Transverse colon (tissue), 4 donors: ENCODE measurements at regions not wholly inside any gene's neighbourhood (a gene's known extent, or its start where the extent isn't known, plus 50 kb on each side); places are given as distances from the start of the nearest gene placed in this dataset.

Source experiments
- DNase-seq: peaks from one replicate; pipeline ENCODE4 v3.0.0-alpha.2; 2019
- H3K27ac ChIP-seq, 4 donors: fragments of 200-600 bp; sonication (generic); 2 replicates each; pipeline ENCODE4 v1.5.1; 2016 to 2018; ENCODE audit warnings: inconsistent platforms in 4 of 4
- H3K27me3 ChIP-seq: fragments of 200-600 bp; sonication (generic); 2 replicates; pipeline ENCODE4 v1.5.1; 2017; ENCODE audit warnings: inconsistent platforms
- H3K36me3 ChIP-seq, 4 donors: fragments of 200-600 bp; sonication (generic); 2 replicates each; pipeline ENCODE4 v1.5.1; 2017 to 2019; ENCODE audit warnings: inconsistent platforms in 4 of 4
- H3K4me1 ChIP-seq, 4 donors: fragments of 200-600 bp; sonication (generic); 2 replicates each; pipeline ENCODE4 v1.5.1; 2017 to 2020; ENCODE audit warnings: inconsistent platforms in 4 of 4
- H3K4me3 ChIP-seq, 4 donors: fragments of 200-600 bp; sonication (generic); 1 replicate in 1 of 4; 2 replicates in 3 of 4; pipeline versions ENCODE4 v1.5.1 to v1.6.1; 2017 to 2019; ENCODE audit warnings: inconsistent platforms in 4 of 4
- H3K9me3 ChIP-seq, 2 donors: fragments of 200-600 bp; sonication (generic); 2 replicates each; pipeline ENCODE4 v1.5.1; 2017 to 2019; ENCODE audit warnings: inconsistent platforms in 2 of 2
- EP300 ChIP-seq: sonication (generic); formaldehyde crosslinking; IDR thresholded peaks from one replicate; pipeline ENCODE4 v1.6.1; 2017; ENCODE audit warnings: antibody characterized with exemption, low read depth
- POLR2A ChIP-seq: fragments of 450-650 bp; IDR thresholded peaks from one replicate; pipeline ENCODE4 v1.6.1; 2016; ENCODE audit warnings: antibody characterized with exemption, mild to moderate bottlenecking, moderate library complexity
- POLR2AphosphoS5 ChIP-seq, 3 donors: sonication (generic); formaldehyde crosslinking; IDR thresholded peaks; one replicate each; pipeline ENCODE4 v1.6.1; 2016; ENCODE audit warnings: antibody characterized with exemption in 3 of 3
- WGBS, 2 donors: methylation state at CpG; one replicate each; pipeline ENCODE4 v1.1.5; 2018; ENCODE audit warnings: low coverage in 1 of 2; 5-methylcytosine and 5-hydroxymethylcytosine counted together
- in situ Hi-C, 4 donors: fragments of 200-750 bp; cut with MboI; loops; one replicate each; pipeline versions ENCODE4 v1.15.0 to v1.15.1; 2017; ENCODE audit warnings: low sequenced_read_pairs in 3 of 4, low pct_ligation_motif_present in 1 of 4, low pct_unique_long_range_greater_than_20kb in 1 of 4
- intact Hi-C: fragments of 100-400 bp; cut with DNase I; formaldehyde crosslinking; loops from one replicate; pipeline ENCODE4 v1.15.1; 2023; ENCODE audit warnings: low total_unique reads
- TF ChIP-seq, protein P1 (sequence below), 5 experiments: fragments of 200-600 bp in 3 of 5; fragments of 450-650 bp in 2 of 5; sonication (generic) in 3 of 5; IDR thresholded peaks; 1 replicate in 2 of 5; 2 replicates in 3 of 5; pipeline ENCODE4 v1.5.1; 2016 to 2017; ENCODE audit warnings: antibody characterized with exemption in 5 of 5, inconsistent platforms in 3 of 5, mild to moderate bottlenecking in 2 of 5, moderate library complexity in 1 of 5

DNA sequence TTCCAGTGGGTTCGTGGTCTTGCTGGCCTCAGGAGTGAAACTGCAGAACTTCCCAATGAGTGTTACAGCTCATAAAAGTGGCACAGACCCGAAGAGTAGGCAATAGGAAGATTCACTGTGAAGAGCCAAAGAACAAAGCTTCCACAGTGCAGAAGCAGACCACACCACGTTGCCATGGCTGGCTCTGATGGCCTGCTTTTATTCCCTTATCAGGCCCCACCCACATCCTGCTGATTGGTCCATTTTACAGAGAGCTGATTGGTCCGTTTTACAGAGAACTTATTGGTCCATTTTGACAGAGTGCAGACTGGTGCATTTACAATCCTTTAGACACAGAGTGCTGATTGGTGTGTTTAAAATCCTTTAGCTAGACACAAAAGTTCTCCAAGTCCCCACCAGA is 131.4 kb upstream of the CHRM3 start:
- in situ Hi-C loops, result no loop called here
- no peaks in the 10 kb centered on the region for H3K9me3 ChIP-seq
- no peaks in the 10 kb centered on the region for H3K36me3 ChIP-seq
- WGBS, 2 donors, result 66 to 100% methylated on average over 1 to 4 of the region's 4 CpGs
- no peaks in the 10 kb centered on the region for H3K27me3 ChIP-seq
- no peak for DNase-seq
- no peak overlapping the region for H3K4me3 ChIP-seq
- H3K27ac ChIP-seq, result no peak overlapping the region
- intact Hi-C loops, result no loop called here
- TF ChIP-seq POLR2AphosphoS5 (IDR thresholded peaks at IDR 0.05), result no peak
- TF ChIP-seq, protein P1, sequence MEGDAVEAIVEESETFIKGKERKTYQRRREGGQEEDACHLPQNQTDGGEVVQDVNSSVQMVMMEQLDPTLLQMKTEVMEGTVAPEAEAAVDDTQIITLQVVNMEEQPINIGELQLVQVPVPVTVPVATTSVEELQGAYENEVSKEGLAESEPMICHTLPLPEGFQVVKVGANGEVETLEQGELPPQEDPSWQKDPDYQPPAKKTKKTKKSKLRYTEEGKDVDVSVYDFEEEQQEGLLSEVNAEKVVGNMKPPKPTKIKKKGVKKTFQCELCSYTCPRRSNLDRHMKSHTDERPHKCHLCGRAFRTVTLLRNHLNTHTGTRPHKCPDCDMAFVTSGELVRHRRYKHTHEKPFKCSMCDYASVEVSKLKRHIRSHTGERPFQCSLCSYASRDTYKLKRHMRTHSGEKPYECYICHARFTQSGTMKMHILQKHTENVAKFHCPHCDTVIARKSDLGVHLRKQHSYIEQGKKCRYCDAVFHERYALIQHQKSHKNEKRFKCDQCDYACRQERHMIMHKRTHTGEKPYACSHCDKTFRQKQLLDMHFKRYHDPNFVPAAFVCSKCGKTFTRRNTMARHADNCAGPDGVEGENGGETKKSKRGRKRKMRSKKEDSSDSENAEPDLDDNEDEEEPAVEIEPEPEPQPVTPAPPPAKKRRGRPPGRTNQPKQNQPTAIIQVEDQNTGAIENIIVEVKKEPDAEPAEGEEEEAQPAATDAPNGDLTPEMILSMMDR (IDR thresholded peaks at IDR 0.05), result no peak
- no peak for TF ChIP-seq POLR2A
- TF ChIP-seq EP300, result no peak
- no peaks in the 10 kb centered on the region for H3K4me1 ChIP-seq

- no peak for DNase-seq
- TF ChIP-seq POLR2AphosphoS5 (IDR thresholded peaks at IDR 0.05) (no peak), POLR2A (no peak)
- TF ChIP-seq, protein P1 (IDR thresholded peaks at IDR 0.05), result no peak
- Histone ChIP-seq H3K4me3 (no peak overlapping the region), H3K4me1 (no peaks in the 10 kb centered on the region), H3K9me3 (no peaks in the 10 kb centered on the region), H3K27ac (no peak overlapping the region), H3K27me3 (no peaks in the 10 kb centered on the region), H3K36me3 (no peaks in the 10 kb centered on the region)
- whole genome bisulfite sequencing, 2 donors, result 58 to 63% methylated on average over 3 of the region's 3 CpGs
- in situ Hi-C loops, result no loop called here
- intact Hi-C loops, result no loop called here
Observed at GRCh38 chr1:239253032-239253431, 133.3 kb upstream of the CHRM3 start.

DNA sequence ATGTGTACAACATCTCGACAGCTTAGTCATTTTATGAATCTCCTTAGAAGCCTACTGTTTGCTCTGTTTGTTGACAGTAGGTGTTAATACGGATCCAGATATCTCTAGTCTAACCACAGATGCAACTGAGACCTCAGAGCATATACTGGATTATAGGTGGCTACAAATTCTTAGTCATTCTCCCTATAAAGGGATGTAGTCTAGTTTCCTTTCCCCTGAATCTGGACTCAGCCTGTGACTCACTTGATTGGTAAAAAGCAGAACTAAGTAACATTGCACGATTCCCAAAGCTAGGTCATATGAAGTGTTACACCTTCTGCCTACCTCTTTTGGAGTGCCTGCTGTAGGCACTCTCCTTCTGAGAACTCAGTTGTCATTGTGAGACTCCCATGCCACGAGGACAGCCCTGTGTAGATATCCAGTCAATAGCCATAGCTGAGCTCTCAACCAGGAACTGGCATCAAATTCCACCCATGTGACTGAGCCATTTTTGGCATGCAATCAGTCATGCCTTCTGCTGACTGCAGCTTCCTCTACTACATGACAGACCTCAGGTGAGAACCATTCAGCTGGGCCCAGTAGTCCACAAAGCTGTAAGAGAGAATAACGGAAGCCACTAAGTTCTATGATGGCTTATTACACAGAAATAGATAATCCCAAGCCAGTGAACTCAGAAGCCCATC is 135.9 kb upstream of the CHRM3 start:
- no peak for DNase-seq
- no peak for TF ChIP-seq EP300
- no peak for TF ChIP-seq POLR2A
- TF ChIP-seq, protein P1 (IDR thresholded peaks at IDR 0.05), result no peak
- no peak for TF ChIP-seq POLR2AphosphoS5 (IDR thresholded peaks at IDR 0.05)
- Histone ChIP-seq H3K4me1 (no peaks in the 10 kb centered on the region), H3K9me3 (no peaks in the 10 kb centered on the region), H3K4me3 (no peak overlapping the region), H3K27me3 (no peaks in the 10 kb centered on the region), H3K36me3 (no peaks in the 10 kb centered on the region), H3K27ac (no peak overlapping the region)
- intact Hi-C loops (no loop called here), in situ Hi-C loops (no loop called here)
- WGBS, 2 donors, result 42 to 67% methylated on average over 2 to 5 of the region's 5 CpGs

- TF ChIP-seq POLR2AphosphoS5 (IDR thresholded peaks at IDR 0.05) (no peak), EP300 (no peak), POLR2A (no peak)
- TF ChIP-seq, protein P1 (IDR thresholded peaks at IDR 0.05), result no peak
Observed at GRCh38 chr1:239247285-239247684, 139.1 kb upstream of the CHRM3 start.

More at GRCh38 chr1:239247285-239247684, 139.1 kb upstream of the CHRM3 start:
- H3K27ac ChIP-seq, result no peak overlapping the region
- H3K4me3 ChIP-seq, result no peak overlapping the region
- no peaks in the 10 kb centered on the region for H3K27me3 ChIP-seq
- no peak for DNase-seq
- H3K4me1 ChIP-seq, result no peaks in the 10 kb centered on the region
- no peaks in the 10 kb centered on the region for H3K9me3 ChIP-seq
- H3K36me3 ChIP-seq, result no peaks in the 10 kb centered on the region
- in situ Hi-C loops, result no loop called here
- intact Hi-C loops, result no loop called here
